ENCODE measurements at regions not wholly inside any gene's neighbourhood (a gene's known extent, or its start where the extent isn't known, plus 50 kb on each side); places are given as distances from the start of the nearest gene placed in this dataset.

DNA sequence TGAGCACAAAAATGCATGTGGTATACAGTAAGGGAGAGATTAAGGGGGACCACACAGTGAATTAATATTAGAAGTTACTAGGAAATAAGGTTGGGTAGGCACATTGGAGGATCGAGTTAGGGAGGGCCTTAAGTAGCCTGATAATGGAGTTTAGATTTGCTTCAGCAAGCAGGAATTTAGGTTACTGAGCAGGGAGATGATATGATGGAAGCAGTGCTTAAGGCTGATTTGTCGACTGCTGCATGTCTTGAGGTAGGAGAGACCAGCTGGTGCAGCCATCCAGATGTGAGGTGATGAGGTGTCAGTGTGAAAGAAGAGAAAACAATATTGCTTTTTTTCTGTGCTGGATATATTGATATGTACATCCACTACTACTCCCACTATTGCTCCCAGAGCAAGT is 55.2 kb upstream of the ACTBL2 start:
- H3K4me3 ChIP-seq (ENCODE audit: low read depth, low read length): no peak overlapping the region
- in situ Hi-C loops (cut with HindIII; ENCODE audit: low sequenced_read_pairs): no loop called here
- no peak for DNase-seq (ENCODE audit: low read depth)
- TF ChIP-seq, protein P1, sequence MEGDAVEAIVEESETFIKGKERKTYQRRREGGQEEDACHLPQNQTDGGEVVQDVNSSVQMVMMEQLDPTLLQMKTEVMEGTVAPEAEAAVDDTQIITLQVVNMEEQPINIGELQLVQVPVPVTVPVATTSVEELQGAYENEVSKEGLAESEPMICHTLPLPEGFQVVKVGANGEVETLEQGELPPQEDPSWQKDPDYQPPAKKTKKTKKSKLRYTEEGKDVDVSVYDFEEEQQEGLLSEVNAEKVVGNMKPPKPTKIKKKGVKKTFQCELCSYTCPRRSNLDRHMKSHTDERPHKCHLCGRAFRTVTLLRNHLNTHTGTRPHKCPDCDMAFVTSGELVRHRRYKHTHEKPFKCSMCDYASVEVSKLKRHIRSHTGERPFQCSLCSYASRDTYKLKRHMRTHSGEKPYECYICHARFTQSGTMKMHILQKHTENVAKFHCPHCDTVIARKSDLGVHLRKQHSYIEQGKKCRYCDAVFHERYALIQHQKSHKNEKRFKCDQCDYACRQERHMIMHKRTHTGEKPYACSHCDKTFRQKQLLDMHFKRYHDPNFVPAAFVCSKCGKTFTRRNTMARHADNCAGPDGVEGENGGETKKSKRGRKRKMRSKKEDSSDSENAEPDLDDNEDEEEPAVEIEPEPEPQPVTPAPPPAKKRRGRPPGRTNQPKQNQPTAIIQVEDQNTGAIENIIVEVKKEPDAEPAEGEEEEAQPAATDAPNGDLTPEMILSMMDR (IDR thresholded peaks at IDR 0.05; ENCODE audit: low read depth, low read length, missing control alignments): no peak

DNA sequence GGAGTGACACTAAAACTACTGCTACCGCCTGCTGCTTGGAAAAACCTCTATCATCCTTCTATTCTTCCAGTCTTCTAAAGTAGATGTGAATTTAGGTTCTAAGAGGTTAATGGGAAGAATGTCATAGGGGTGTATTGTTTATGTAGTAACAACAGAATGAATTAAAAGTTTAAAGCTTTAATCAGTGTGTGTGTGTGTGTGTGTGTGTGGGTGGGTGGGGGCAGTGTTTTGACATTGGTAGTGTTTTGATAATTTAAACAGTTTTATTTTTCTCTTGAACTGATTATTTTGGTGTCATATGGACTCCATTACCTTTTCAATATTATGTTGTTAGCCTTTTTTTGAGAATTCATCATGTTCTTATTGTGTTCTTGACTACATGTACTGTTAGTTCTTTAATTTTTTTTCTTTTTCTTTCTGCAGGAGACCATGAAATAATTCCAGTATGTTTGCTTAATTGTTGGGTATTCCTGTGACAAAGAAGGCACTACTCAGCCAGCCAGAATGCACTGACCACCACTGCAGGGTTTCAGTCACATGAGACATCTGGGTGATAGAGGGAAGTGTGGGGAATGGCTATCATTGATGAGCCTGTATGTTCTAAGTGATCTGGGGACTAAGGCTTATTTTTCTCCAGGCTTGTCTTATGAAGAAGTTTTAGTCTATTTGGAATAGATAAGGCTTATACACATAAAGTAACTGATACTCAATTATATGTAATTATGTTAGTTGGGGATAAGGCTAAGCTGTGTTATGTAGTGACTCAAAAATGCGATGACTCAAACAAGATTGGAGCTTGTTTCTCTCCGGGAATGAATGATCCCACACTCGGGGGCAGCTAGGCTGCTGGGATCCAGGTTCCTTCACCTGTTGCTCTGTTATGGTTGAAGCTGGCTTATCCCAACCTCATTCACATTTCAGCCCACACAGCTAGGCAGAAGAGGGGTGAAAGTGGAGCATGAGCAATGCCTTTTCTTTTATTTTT is 50.2 kb upstream of the ACTBL2 start:
- H3K4me3 ChIP-seq (ENCODE audit: low read depth, low read length): no peak overlapping the region
- TF ChIP-seq, protein P1 (IDR thresholded peaks at IDR 0.05; ENCODE audit: low read depth, low read length, missing control alignments): no peak
- DNase-seq (ENCODE audit: low read depth): no peak
- in situ Hi-C loops (cut with HindIII; ENCODE audit: low sequenced_read_pairs): no loop called here
